HCT116 (cell line): ENCODE measurements at regions not wholly inside any gene's neighbourhood (a gene's known extent, or its start where the extent isn't known, plus 50 kb on each side); places are given as distances from the start of the nearest gene placed in this dataset.
"Not testable (repeated sequence)": the region's sequence is repeated elsewhere in the genome, so short reads cannot be mapped to it uniquely, and the experiment has no call there.

ENCODE experiments used
- CBX3 ChIP-seq: IDR thresholded peaks from 2 replicates; pipeline ENCODE4 v1.6.1; 2012; ENCODE audit warnings: low read depth
- CEBPB ChIP-seq: IDR thresholded peaks from 2 replicates; pipeline ENCODE4 v1.6.1; 2012; ENCODE audit warnings: low read depth
- ELF1 ChIP-seq: IDR thresholded peaks from 2 replicates; pipeline ENCODE4 v1.6.1; 2012; ENCODE audit warnings: low read depth, borderline replicate concordance
- FOSL1 ChIP-seq: IDR thresholded peaks from 2 replicates; pipeline ENCODE4 v1.6.1; 2012; ENCODE audit warnings: low read depth
- JUND ChIP-seq: IDR thresholded peaks from 2 replicates; pipeline ENCODE4 v1.6.1; 2012
- POLR2A ChIP-seq: IDR thresholded peaks from 2 replicates; pipeline ENCODE4 v1.7.0; 2011; ENCODE audit warnings: borderline replicate concordance; ENCODE audit not compliant: insufficient read depth, insufficient read length; ENCODE audit errors: extremely low read depth
- POLR2AphosphoS5 ChIP-seq: IDR thresholded peaks from 2 replicates; pipeline ENCODE4 v1.6.1; 2011; ENCODE audit warnings: mild to moderate bottlenecking, low read depth, low read length, moderate library complexity
- RAD21 ChIP-seq: IDR thresholded peaks from 2 replicates; pipeline ENCODE4 v1.6.1; 2012; ENCODE audit warnings: low read depth, mild to moderate bottlenecking
- SIN3A ChIP-seq: IDR thresholded peaks from 2 replicates; pipeline ENCODE4 v1.6.1; 2012; ENCODE audit warnings: low read depth
- ZNF274 ChIP-seq: fragments of 200-500 bp; sonication (Bioruptor generic); IDR thresholded peaks from 2 replicates; pipeline ENCODE4 v1.6.1; 2014; ENCODE audit warnings: mild to moderate bottlenecking, low read depth, low read length, inconsistent platforms
- TF ChIP-seq, protein P1 (sequence below): IDR thresholded peaks from 2 replicates; pipeline ENCODE4 v1.6.1; 2012; ENCODE audit warnings: low read depth
- TF ChIP-seq, protein P2 (sequence below), 3 experiments: fragments of 200-600 bp in 1 of 3; sonication (generic) in 1 of 3; IDR thresholded peaks in 2 of 3; conservative IDR thresholded peaks in 1 of 3; 2 replicates each; pipeline ENCODE4 v1.5.1; 2012 to 2017; ENCODE audit warnings: low read depth in 2 of 3, low read length in 2 of 3, antibody characterized with exemption in 1 of 3, borderline replicate concordance in 1 of 3, control low read depth in 1 of 3, mild to moderate bottlenecking in 1 of 3, mixed read lengths in 1 of 3, mixed run types in 1 of 3, moderate library complexity in 1 of 3; ENCODE audit not compliant: insufficient read depth in 1 of 3
- TF ChIP-seq, protein P3 (sequence below): IDR thresholded peaks from 2 replicates; pipeline ENCODE4 v1.6.1; 2012

DNA sequence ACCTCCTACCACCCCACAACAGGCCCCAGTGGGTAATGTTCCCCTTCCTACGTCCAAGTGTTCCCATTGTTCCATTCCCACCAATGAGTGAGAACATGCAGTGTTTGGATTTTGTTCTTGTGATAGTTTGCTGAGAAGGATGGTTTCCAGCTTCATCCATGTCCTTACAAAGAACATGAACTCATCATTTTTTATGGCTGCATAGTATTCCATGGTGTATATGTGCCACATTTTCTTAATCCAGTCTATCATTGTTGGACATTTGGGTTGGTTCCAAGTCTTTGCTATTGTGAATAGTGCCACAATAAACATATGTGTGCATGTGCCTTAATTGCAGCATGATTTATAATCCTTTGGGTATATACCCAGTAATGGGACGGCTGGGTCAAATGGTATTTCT, 81.6 kb downstream of the P2RY10 start:
- not testable (repeated sequence) for TF ChIP-seq CEBPB, ELF1, POLR2AphosphoS5, RAD21, JUND, ZNF274, CBX3, SIN3A, FOSL1, POLR2A
- TF ChIP-seq, protein P1, sequence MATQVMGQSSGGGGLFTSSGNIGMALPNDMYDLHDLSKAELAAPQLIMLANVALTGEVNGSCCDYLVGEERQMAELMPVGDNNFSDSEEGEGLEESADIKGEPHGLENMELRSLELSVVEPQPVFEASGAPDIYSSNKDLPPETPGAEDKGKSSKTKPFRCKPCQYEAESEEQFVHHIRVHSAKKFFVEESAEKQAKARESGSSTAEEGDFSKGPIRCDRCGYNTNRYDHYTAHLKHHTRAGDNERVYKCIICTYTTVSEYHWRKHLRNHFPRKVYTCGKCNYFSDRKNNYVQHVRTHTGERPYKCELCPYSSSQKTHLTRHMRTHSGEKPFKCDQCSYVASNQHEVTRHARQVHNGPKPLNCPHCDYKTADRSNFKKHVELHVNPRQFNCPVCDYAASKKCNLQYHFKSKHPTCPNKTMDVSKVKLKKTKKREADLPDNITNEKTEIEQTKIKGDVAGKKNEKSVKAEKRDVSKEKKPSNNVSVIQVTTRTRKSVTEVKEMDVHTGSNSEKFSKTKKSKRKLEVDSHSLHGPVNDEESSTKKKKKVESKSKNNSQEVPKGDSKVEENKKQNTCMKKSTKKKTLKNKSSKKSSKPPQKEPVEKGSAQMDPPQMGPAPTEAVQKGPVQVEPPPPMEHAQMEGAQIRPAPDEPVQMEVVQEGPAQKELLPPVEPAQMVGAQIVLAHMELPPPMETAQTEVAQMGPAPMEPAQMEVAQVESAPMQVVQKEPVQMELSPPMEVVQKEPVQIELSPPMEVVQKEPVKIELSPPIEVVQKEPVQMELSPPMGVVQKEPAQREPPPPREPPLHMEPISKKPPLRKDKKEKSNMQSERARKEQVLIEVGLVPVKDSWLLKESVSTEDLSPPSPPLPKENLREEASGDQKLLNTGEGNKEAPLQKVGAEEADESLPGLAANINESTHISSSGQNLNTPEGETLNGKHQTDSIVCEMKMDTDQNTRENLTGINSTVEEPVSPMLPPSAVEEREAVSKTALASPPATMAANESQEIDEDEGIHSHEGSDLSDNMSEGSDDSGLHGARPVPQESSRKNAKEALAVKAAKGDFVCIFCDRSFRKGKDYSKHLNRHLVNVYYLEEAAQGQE = not testable (repeated sequence)
- TF ChIP-seq, protein P2, sequence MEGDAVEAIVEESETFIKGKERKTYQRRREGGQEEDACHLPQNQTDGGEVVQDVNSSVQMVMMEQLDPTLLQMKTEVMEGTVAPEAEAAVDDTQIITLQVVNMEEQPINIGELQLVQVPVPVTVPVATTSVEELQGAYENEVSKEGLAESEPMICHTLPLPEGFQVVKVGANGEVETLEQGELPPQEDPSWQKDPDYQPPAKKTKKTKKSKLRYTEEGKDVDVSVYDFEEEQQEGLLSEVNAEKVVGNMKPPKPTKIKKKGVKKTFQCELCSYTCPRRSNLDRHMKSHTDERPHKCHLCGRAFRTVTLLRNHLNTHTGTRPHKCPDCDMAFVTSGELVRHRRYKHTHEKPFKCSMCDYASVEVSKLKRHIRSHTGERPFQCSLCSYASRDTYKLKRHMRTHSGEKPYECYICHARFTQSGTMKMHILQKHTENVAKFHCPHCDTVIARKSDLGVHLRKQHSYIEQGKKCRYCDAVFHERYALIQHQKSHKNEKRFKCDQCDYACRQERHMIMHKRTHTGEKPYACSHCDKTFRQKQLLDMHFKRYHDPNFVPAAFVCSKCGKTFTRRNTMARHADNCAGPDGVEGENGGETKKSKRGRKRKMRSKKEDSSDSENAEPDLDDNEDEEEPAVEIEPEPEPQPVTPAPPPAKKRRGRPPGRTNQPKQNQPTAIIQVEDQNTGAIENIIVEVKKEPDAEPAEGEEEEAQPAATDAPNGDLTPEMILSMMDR (IDR thresholded peaks at IDR 0.05 in 2 of 3, conservative IDR thresholded peaks at IDR 0.05 in 1 of 3; ENCODE audit: borderline replicate concordance in 1 of 3, insufficient read depth in 1 of 3, low read depth in 2 of 3, low read length in 2 of 3) = not testable (repeated sequence)
- TF ChIP-seq, protein P3, sequence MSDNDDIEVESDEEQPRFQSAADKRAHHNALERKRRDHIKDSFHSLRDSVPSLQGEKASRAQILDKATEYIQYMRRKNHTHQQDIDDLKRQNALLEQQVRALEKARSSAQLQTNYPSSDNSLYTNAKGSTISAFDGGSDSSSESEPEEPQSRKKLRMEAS = not testable (repeated sequence)
